ENCODE measurements at regions not wholly inside any gene's neighbourhood (a gene's known extent, or its start where the extent isn't known, plus 50 kb on each side); places are given as distances from the start of the nearest gene placed in this dataset.

DNA sequence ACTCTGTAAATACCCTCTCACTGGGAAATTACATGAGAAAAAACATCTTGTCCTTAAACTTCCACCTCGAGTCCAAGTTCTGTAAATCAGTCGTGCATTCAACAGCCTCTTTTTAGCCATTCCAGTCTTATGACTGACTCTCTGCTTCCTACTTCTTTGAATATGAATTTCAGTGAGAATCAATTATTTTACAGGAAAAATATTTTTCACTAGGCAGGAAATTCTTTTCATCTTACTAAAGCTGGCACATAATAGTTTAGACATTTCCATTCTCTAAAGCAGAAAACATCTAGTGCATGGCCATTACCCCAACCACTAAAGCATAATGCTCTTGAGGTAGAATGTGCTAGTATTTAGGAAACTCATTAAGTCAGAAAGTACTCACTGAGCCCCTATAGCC, 565.7 kb upstream of the FAT1 start:
- Histone ChIP-seq H3K36me3 (replicated peaks in 1 of 2; ENCODE audit: control insufficient read depth in 1 of 2, insufficient read depth in 2 of 2, low read length in 2 of 2) (no peaks in the 10 kb centered on the region), H4K20me1 (ENCODE audit: insufficient read depth, low read length) (no peaks in the 10 kb centered on the region), H3K4me1 (ENCODE audit: control insufficient read depth in 1 of 2, insufficient read depth in 2 of 2, low read length in 2 of 2) (no peaks in the 10 kb centered on the region), H3K4me3 (replicated peaks in 1 of 3; ENCODE audit: low read depth in 2 of 3, low read length in 3 of 3) (no peak overlapping the region), H2AFZ (ENCODE audit: insufficient read depth, low read depth, low read length, poor library complexity, severe bottlenecking) (no peak overlapping the region), H3K27ac (ENCODE audit: low read depth in 1 of 2, low read length in 2 of 2) (no peak overlapping the region), H3K27me3 (ENCODE audit: control insufficient read depth in 2 of 2, insufficient read depth in 2 of 2, low read length in 2 of 2) (no peaks in the 10 kb centered on the region), H3K4me2 (replicated peaks; ENCODE audit: extremely low read depth, low read length, poor library complexity, severe bottlenecking) (no peak overlapping the region), H3K9me3 (replicated peaks in 1 of 2; ENCODE audit: control insufficient read depth in 1 of 2, insufficient read depth in 1 of 2, low read length in 2 of 2) (peaks cover 0 to 6% of the 10 kb centered on the region in 2 donors), H3K9ac (ENCODE audit: insufficient read depth, low read length, poor library complexity, severe bottlenecking) (no peak overlapping the region), H3K79me2 (ENCODE audit: insufficient read depth, low read length) (no peaks in the 10 kb centered on the region)
- intact Hi-C loops (cut with micrococcal nuclease), result no loop called here
- H3K27ac Mint-ChIP-seq, result no peak overlapping the region
- H3K4me1 Mint-ChIP-seq, result no peaks in the 10 kb centered on the region
- TF ChIP-seq, protein P1, sequence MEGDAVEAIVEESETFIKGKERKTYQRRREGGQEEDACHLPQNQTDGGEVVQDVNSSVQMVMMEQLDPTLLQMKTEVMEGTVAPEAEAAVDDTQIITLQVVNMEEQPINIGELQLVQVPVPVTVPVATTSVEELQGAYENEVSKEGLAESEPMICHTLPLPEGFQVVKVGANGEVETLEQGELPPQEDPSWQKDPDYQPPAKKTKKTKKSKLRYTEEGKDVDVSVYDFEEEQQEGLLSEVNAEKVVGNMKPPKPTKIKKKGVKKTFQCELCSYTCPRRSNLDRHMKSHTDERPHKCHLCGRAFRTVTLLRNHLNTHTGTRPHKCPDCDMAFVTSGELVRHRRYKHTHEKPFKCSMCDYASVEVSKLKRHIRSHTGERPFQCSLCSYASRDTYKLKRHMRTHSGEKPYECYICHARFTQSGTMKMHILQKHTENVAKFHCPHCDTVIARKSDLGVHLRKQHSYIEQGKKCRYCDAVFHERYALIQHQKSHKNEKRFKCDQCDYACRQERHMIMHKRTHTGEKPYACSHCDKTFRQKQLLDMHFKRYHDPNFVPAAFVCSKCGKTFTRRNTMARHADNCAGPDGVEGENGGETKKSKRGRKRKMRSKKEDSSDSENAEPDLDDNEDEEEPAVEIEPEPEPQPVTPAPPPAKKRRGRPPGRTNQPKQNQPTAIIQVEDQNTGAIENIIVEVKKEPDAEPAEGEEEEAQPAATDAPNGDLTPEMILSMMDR (IDR thresholded peaks at IDR 0.05), result no peak
- no peak for DNase-seq
- WGBS (ENCODE audit: insufficient coverage), result 0% methylated on average over 1 of the region's 2 CpGs
- H3K36me3 Mint-ChIP-seq, result no peaks in the 10 kb centered on the region
- H3K27me3 Mint-ChIP-seq (ENCODE audit: low read depth in 3 of 3), result no peaks in the 10 kb centered on the region
- no peak overlapping the region for H3K4me3 Mint-ChIP-seq
- peaks cover 0 to 11% (median 2%) of the 10 kb centered on the region in 7 donors for H3K9me3 Mint-ChIP-seq

DNA sequence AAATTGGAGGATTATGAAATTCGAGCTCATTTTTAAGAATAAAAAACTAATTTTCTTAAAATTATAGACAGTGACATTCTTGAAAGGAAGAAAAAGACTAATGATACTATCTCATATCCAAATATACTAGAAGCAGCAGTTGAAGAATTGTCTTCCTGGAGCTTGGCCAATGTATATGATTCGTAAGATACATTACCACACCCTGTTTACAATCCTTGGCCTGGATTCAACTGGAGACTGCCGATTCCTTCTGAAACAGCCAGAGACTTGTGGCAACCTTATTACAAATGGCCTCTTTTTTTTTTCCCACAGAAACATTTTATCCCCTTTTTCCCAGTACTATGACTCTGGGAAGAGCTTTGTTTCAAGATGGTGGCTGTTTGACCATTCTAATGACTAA, 571.2 kb upstream of the FAT1 start:
- no peak overlapping the region for H3K4me3 Mint-ChIP-seq
- H3K36me3 ChIP-seq (replicated peaks in 1 of 2; ENCODE audit: control insufficient read depth in 1 of 2, insufficient read depth in 2 of 2, low read length in 2 of 2), result no peaks in the 10 kb centered on the region
- no peaks in the 10 kb centered on the region for H3K79me2 ChIP-seq (ENCODE audit: insufficient read depth, low read length)
- no peak overlapping the region for H3K27ac Mint-ChIP-seq
- no peaks in the 10 kb centered on the region for H3K27me3 ChIP-seq (ENCODE audit: control insufficient read depth in 2 of 2, insufficient read depth in 2 of 2, low read length in 2 of 2)
- H4K20me1 ChIP-seq (ENCODE audit: insufficient read depth, low read length), result no peaks in the 10 kb centered on the region
- 100% methylated on average over 1 of the region's 3 CpGs for WGBS (ENCODE audit: insufficient coverage)
- no peaks in the 10 kb centered on the region for H3K4me1 ChIP-seq (ENCODE audit: control insufficient read depth in 1 of 2, insufficient read depth in 2 of 2, low read length in 2 of 2)
- no peak overlapping the region for H3K4me2 ChIP-seq (replicated peaks; ENCODE audit: extremely low read depth, low read length, poor library complexity, severe bottlenecking)
- no peaks in the 10 kb centered on the region for H3K36me3 Mint-ChIP-seq
- peaks cover 18 to 23% of the 10 kb centered on the region in 2 donors for H3K9me3 ChIP-seq (replicated peaks in 1 of 2; ENCODE audit: control insufficient read depth in 1 of 2, insufficient read depth in 1 of 2, low read length in 2 of 2)
- no peaks in the 10 kb centered on the region for H3K27me3 Mint-ChIP-seq (ENCODE audit: low read depth in 3 of 3)
- TF ChIP-seq, protein P1 (IDR thresholded peaks at IDR 0.05), result no peak
- no peak overlapping the region for H3K27ac ChIP-seq (ENCODE audit: low read depth in 1 of 2, low read length in 2 of 2)
- H2AFZ ChIP-seq (ENCODE audit: insufficient read depth, low read depth, low read length, poor library complexity, severe bottlenecking), result no peak overlapping the region
- H3K9ac ChIP-seq (ENCODE audit: insufficient read depth, low read length, poor library complexity, severe bottlenecking), result no peak overlapping the region
- intact Hi-C loops (cut with micrococcal nuclease), result no loop called here
- no peak for DNase-seq
- H3K4me1 Mint-ChIP-seq, result no peaks in the 10 kb centered on the region
- peaks cover 5 to 19% (median 12%) of the 10 kb centered on the region in 7 donors for H3K9me3 Mint-ChIP-seq
- no peak overlapping the region for H3K4me3 ChIP-seq (replicated peaks in 1 of 3; ENCODE audit: low read depth in 2 of 3, low read length in 3 of 3)
